D721Med (cell line): ENCODE measurements at regions not wholly inside any gene's neighbourhood (a gene's known extent, or its start where the extent isn't known, plus 50 kb on each side); places are given as distances from the start of the nearest gene placed in this dataset.
"Not testable (repeated sequence)": the region's sequence is repeated elsewhere in the genome, so short reads cannot be mapped to it uniquely, and the experiment has no call there.

Experiments
- DNase-seq: peaks from one replicate; pipeline ENCODE4 v3.0.0; 2011; ENCODE audit warnings: low spot score; ENCODE audit not compliant: insufficient read length
- FAIRE-seq: peaks from 2 replicates; lab custom pipeline; 2011; peaks lifted over from hg19 to GRCh38; lab: Jason Lieb, UNC
- TF ChIP-seq, protein P1 (sequence below): IDR thresholded peaks from 2 replicates; pipeline ENCODE4 v1.5.1; 2012; ENCODE audit warnings: mild to moderate bottlenecking, control low read depth; ENCODE audit not compliant: insufficient read depth; ENCODE audit errors: missing control alignments

DNA sequence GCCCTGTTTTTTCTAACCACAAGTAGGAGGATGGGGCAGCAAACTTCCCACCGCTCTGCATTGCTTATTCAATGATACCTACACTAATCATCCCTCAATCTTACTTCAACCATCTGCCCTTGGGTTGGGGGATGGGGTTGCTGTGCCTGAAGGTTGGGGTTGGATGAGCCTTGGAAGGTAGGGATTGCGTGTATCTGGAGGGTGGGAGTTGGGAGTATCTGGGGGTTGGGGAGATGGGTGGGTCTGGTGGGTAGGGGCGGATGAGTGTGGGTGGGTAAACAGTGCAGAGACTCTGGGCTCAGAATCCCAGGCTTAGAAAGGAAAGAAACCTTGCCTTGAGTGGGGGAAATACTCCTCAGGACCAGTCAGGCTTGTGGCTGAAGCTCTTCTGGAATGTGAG, 467.4 kb downstream of the DIRAS2 start:
- DNase-seq (no peak), FAIRE-seq (no peak)
- TF ChIP-seq, protein P1, sequence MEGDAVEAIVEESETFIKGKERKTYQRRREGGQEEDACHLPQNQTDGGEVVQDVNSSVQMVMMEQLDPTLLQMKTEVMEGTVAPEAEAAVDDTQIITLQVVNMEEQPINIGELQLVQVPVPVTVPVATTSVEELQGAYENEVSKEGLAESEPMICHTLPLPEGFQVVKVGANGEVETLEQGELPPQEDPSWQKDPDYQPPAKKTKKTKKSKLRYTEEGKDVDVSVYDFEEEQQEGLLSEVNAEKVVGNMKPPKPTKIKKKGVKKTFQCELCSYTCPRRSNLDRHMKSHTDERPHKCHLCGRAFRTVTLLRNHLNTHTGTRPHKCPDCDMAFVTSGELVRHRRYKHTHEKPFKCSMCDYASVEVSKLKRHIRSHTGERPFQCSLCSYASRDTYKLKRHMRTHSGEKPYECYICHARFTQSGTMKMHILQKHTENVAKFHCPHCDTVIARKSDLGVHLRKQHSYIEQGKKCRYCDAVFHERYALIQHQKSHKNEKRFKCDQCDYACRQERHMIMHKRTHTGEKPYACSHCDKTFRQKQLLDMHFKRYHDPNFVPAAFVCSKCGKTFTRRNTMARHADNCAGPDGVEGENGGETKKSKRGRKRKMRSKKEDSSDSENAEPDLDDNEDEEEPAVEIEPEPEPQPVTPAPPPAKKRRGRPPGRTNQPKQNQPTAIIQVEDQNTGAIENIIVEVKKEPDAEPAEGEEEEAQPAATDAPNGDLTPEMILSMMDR = no peak

DNA sequence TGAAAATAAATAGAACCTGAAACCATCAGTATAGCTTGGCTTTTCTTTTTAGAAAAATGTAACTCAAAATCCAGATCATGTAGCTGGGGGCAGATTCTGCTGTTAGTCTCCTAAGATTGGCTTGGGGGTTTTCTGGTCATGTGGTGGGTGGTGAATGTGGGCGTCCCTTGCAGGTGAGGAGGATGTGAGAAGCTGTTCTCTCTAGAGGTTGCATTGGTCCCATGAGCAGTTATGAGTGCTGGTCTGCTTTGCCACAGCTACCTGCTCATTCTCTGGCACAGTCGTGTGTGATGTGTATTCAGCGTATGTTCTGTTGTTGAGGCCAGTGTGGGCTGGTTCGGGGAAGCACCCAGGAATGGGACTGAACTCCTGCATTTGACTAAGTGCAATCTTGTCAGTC, 466.8 kb downstream of the DIRAS2 start:
- FAIRE-seq = no peak
- TF ChIP-seq, protein P1 = no peak
- no peak for DNase-seq

DNA sequence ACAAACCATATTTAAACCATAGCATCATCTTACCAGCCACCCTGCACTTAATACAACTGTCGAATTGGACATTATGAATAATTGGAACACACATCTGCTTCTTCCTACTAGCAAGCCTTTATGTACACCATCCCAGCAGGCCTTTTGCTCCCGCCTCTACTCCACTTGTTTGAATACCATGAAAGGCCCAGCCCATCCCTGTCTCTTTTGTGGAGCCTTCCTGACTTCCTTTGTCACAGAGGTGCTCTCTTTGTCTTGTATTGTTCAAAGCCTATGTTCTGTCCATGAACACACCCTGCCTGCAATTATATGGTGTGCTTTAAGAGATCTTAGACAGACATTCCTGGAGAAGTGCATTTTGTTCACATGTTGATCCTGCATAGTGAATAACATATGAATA, 465.7 kb downstream of the DIRAS2 start:
- DNase-seq (no peak), FAIRE-seq (no peak)
- TF ChIP-seq, protein P1 = no peak

DNA sequence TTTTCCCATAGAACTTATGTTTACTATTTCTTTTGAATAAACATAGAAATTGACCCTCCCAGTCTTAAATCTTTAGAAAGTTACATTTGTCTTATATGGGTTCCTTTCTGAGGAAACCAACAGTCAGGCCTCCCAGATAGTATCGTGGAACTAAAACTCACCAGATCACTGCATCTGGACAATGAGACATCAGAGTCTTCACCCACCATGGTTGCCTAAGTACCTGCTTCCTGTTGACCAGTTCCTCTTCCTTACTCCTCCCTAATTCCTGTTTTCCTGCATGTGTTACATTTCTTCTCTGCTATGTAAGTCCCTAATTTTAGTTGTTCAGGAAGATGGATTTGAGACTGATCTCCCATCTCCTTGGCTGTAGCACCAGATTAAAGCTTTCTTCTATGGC, 462.2 kb downstream of the DIRAS2 start:
- TF ChIP-seq, protein P1 = no peak
- FAIRE-seq = no peak
- DNase-seq = no peak

DNA sequence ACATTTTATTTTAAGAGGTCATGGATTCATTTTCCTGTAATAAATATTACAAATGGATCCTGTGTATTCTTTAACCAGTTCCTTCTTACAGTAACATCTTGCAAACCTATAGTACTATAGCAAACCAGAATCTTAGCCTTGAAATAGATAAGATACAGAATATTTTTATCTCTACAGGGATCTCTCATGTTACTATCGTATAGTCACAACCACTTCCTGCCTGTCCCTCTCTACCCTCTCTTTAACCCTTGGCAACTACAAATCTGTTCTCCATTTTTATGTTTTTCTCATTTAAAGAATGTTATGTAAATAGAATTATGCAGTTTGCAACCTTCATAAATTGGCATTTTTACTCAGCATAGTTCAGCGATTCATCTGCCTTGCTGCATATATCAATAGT, 454.0 kb downstream of the DIRAS2 start:
- FAIRE-seq (no peak), DNase-seq (no peak)
- TF ChIP-seq, protein P1 = no peak

DNA sequence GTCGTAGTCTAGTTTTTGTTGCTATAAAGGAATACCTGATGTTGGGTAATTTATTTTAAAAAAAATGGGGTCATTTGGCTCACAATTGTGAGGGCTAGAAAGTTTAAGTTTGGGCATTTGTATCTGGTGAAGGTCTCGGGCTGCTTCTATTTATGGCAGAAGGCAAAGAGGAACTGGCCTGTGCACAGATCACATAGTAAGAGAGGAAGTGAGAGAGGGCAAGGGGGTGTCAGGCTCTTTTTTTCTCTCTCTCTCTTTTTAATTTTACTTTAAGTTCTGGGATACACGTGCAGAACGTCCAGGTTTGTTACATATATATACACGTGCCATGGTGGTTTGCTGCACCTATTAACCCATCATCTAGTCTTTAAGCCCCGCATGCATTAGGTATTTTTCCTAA, 453.3 kb downstream of the DIRAS2 start:
- DNase-seq = no peak
- TF ChIP-seq, protein P1 = no peak
- no peak for FAIRE-seq

DNA sequence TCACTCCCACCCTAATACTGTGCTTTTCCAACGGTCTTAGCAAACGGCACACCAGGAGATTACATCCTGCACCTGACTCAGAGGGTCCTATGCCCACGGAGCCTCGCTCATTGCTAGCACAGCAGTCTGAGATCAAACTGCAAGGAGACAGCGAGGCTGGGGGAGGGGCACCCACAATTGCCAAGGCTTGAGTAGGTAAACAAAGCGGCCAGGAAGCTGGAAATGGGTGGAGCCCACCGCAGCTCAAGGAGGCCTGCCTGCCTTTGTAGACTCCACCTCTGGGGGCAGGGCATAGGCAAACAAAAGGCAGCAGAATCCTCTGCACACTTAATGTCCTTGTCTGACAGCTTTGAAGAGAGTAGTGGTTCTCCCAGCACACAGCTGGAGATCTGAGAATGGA, 450.2 kb downstream of the DIRAS2 start:
- not testable (repeated sequence) for FAIRE-seq, DNase-seq

DNA sequence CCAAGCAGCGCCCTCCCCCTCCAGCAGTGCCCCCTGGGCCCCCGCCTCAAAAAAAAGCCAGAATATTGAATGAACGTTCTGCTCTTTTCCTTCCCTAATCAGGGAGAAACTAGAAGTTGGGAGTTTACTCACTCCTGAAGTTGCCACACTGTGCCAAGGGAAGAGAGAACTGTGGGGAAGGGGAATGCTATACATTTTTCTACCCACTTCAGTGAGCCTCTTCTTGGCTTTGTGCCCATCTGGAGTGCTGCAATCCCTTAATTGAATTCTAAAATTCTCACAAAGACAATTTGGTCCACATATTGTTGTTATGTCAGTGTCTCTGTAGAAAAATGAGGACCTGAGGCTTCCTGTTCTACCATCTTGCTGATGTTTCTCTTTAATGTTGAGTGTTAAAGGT, 443.7 kb downstream of the DIRAS2 start:
- TF ChIP-seq, protein P1 = no peak
- DNase-seq = no peak
- no peak for FAIRE-seq
